B cell (primary cell): ENCODE measurements at regions not wholly inside any gene's neighbourhood (a gene's known extent, or its start where the extent isn't known, plus 50 kb on each side); places are given as distances from the start of the nearest gene placed in this dataset.

Experiments
- ATAC-seq: fragments of 200-7000 bp; cut with Tn5 transposase; one replicate; pipeline ENCODE4 v1.10.0; 2021; ENCODE audit warnings: low read depth, mild to moderate bottlenecking, moderate number of reproducible peaks, moderate library complexity
- CTCF ChIA-PET: fragments of 350-600 bp; sonication (Branson Sonifier 250); formaldehyde crosslinking; loops from one replicate; lab custom pipeline; 2021; ENCODE audit warnings: antibody characterized with exemption, inconsistent platforms; lab: Charles Lee
- POLR2A ChIA-PET: fragments of 350-600 bp; sonication (Branson Sonifier 250); formaldehyde crosslinking; loops from one replicate; lab custom pipeline; 2021; ENCODE audit warnings: antibody characterized with exemption; lab: Charles Lee
- DNase-seq: peaks from one replicate; pipeline ENCODE4 v3.0.0; 2013
- H2AFZ ChIP-seq: 2 replicates; pipeline ENCODE4 v1.6.1; 2012; ENCODE audit warnings: mild to moderate bottlenecking, low read depth, low read length; ENCODE audit not compliant: insufficient read depth, poor library complexity, severe bottlenecking
- H3K27ac ChIP-seq, 2 donors: 1 replicate in 1 of 2; 2 replicates in 1 of 2; pipeline ENCODE4 v1.5.1; 2012 to 2013; ENCODE audit warnings: low read length in 2 of 2, mild to moderate bottlenecking in 2 of 2, moderate library complexity in 1 of 2
- H3K27me3 ChIP-seq, 4 experiments: fragments of 200-600 bp in 1 of 4; sonication (generic) in 1 of 4; replicated peaks in 1 of 4; 1 replicate in 2 of 4; 2 replicates in 2 of 4; pipeline versions ENCODE4 v1.6.1 to v1.7.0; 2013 to 2016; ENCODE audit warnings: low read length in 3 of 4, mild to moderate bottlenecking in 2 of 4, mixed read lengths in 1 of 4, moderate library complexity in 1 of 4; ENCODE audit not compliant: insufficient read depth in 4 of 4, control insufficient read depth in 3 of 4; ENCODE audit errors: control extremely low read depth in 1 of 4
- H3K36me3 ChIP-seq, 2 experiments: replicated peaks in 1 of 2; 1 replicate in 1 of 2; 2 replicates in 1 of 2; pipeline versions ENCODE4 v1.6.1 to v1.7.1; 2013; ENCODE audit warnings: low read length in 1 of 2; ENCODE audit not compliant: insufficient read depth in 2 of 2, control insufficient read depth in 1 of 2; ENCODE audit errors: control extremely low read depth in 1 of 2, extremely low read depth in 1 of 2
- H3K4me1 ChIP-seq, 2 donors: fragments of 200-600 bp in 1 of 2; sonication (generic) in 1 of 2; 1 replicate in 1 of 2; 2 replicates in 1 of 2; pipeline versions ENCODE4 v1.5.1 to v1.6.1; 2013 to 2017; ENCODE audit warnings: low read length in 2 of 2; ENCODE audit not compliant: control insufficient read depth in 2 of 2, insufficient read depth in 2 of 2
- H3K4me2 ChIP-seq: replicated peaks from 2 replicates; pipeline ENCODE3; 2012; ENCODE audit warnings: mild to moderate bottlenecking, low read depth, low read length; ENCODE audit not compliant: poor library complexity, severe bottlenecking
- H3K4me3 ChIP-seq, 5 experiments: fragments of 200-600 bp in 1 of 5; sonication (generic) in 1 of 5; 1 replicate in 3 of 5; 2 replicates in 2 of 5; pipeline versions ENCODE4 v1.5.1 to v1.7.0; 2011 to 2016; ENCODE audit warnings: low read length in 4 of 5, mild to moderate bottlenecking in 4 of 5, low read depth in 2 of 5, control low read depth in 1 of 5, moderate library complexity in 1 of 5; ENCODE audit not compliant: insufficient read depth in 1 of 5; ENCODE audit errors: control extremely low read depth in 1 of 5, extremely low read depth in 1 of 5
- H3K79me2 ChIP-seq: fragments of 200-600 bp; sonication (generic); one replicate; pipeline ENCODE4 v1.6.0; 2016; ENCODE audit warnings: low read length; ENCODE audit not compliant: control insufficient read depth, insufficient read depth
- H3K9ac ChIP-seq: fragments of 200-600 bp; sonication (generic); 2 replicates; pipeline ENCODE4 v1.6.1; 2017; ENCODE audit warnings: mild to moderate bottlenecking, low read length, moderate library complexity
- H3K9me3 ChIP-seq, 3 donors: one replicate each; pipeline versions ENCODE4 v1.6.1 to v1.7.1; 2013; ENCODE audit warnings: low read length in 2 of 3; ENCODE audit not compliant: control insufficient read depth in 2 of 3, insufficient read depth in 1 of 3; ENCODE audit errors: control extremely low read depth in 1 of 3
- H4K20me1 ChIP-seq: 2 replicates; pipeline ENCODE4 v1.6.0; 2012; ENCODE audit warnings: mild to moderate bottlenecking, low read length; ENCODE audit not compliant: insufficient read depth, control insufficient read depth, poor library complexity, severe bottlenecking
- H3K27ac Mint-ChIP-seq: one replicate; pipeline ENCODE4 v1.8.0; 2021; ENCODE audit warnings: mixed read lengths
- H3K27me3 Mint-ChIP-seq: one replicate; pipeline ENCODE4 v1.8.0; 2021; ENCODE audit warnings: mixed read lengths
- H3K4me1 Mint-ChIP-seq: one replicate; pipeline ENCODE4 v1.8.0; 2021; ENCODE audit warnings: mixed read lengths
- H3K4me3 Mint-ChIP-seq: one replicate; pipeline ENCODE4 v1.8.0; 2021; ENCODE audit warnings: mixed read lengths
- H3K9me3 Mint-ChIP-seq: one replicate; pipeline ENCODE4 v1.8.0; 2022; ENCODE audit warnings: mixed read lengths; ENCODE audit not compliant: insufficient read depth
- CTCF ChIP-seq: fragments of 200-600 bp; IDR thresholded peaks from one replicate; pipeline ENCODE4 v1.8.0; 2022; ENCODE audit warnings: antibody characterized with exemption, mild to moderate bottlenecking
- EZH2 ChIP-seq: IDR thresholded peaks from 2 replicates; pipeline ENCODE4 v1.6.1; 2012; ENCODE audit warnings: borderline replicate concordance, low read depth, mild to moderate bottlenecking, moderate library complexity, low read length; ENCODE audit not compliant: insufficient read depth, poor library complexity, severe bottlenecking
- WGBS: methylation state at CpG from one replicate; pipeline ENCODE4 v1.1.5; 2013; ENCODE audit warnings: missing lambda C conversion rate; ENCODE audit not compliant: insufficient coverage; 5-methylcytosine and 5-hydroxymethylcytosine counted together
- intact Hi-C: fragments of 100-400 bp; cut with micrococcal nuclease; formaldehyde crosslinking; loops from one replicate; pipeline ENCODE4 v1.10.0; 2022

GRCh38 chr6:102981490-102982015 is 1588.0 kb downstream of the GRIK2 start:
- TF ChIP-seq CTCF (no peak), EZH2 (no peak)
- no peaks in the 10 kb centered on the region for H4K20me1 ChIP-seq
- POLR2A ChIA-PET = no interaction called here
- intact Hi-C loops = no loop called here
- Mint-ChIP-seq H3K27ac (no peak overlapping the region), H3K4me1 (no peaks in the 10 kb centered on the region), H3K9me3 (peaks cover 2% of the 10 kb centered on the region), H3K27me3 (no peaks in the 10 kb centered on the region), H3K4me3 (no peak overlapping the region)
- no peak for DNase-seq
- H3K27ac ChIP-seq = no peak overlapping the region
- H3K9ac ChIP-seq = no peak overlapping the region
- no peak overlapping the region for H3K4me3 ChIP-seq
- no peaks in the 10 kb centered on the region for H3K9me3 ChIP-seq
- H3K4me2 ChIP-seq = no peak overlapping the region
- H3K79me2 ChIP-seq = no peaks in the 10 kb centered on the region
- ATAC-seq = no peak
- no peaks in the 10 kb centered on the region for H3K36me3 ChIP-seq
- WGBS = no CpG with 5 or more reads among the region's 2 CpGs
- no peaks in the 10 kb centered on the region for H3K4me1 ChIP-seq
- no peak overlapping the region for H2AFZ ChIP-seq
- H3K27me3 ChIP-seq = no peaks in the 10 kb centered on the region
- CTCF ChIA-PET = interaction anchor here (1.5 kb wide), 1 partner anchor 14 kb away, joined by 3 read pairs; no protein-coding TSS in a partner anchor

- Mint-ChIP-seq H3K27me3 (no peaks in the 10 kb centered on the region), H3K27ac (no peak overlapping the region), H3K4me3 (no peak overlapping the region), H3K4me1 (no peaks in the 10 kb centered on the region), H3K9me3 (peaks cover 2% of the 10 kb centered on the region)
- Histone ChIP-seq H3K27ac (no peak overlapping the region), H3K9ac (no peak overlapping the region), H3K9me3 (no peaks in the 10 kb centered on the region), H3K79me2 (no peaks in the 10 kb centered on the region), H3K27me3 (no peaks in the 10 kb centered on the region), H4K20me1 (no peaks in the 10 kb centered on the region), H3K4me1 (no peaks in the 10 kb centered on the region), H3K4me3 (no peak overlapping the region), H3K36me3 (no peaks in the 10 kb centered on the region), H3K4me2 (no peak overlapping the region), H2AFZ (no peak overlapping the region)
- ChIA-PET POLR2A (no interaction called here), CTCF (interaction anchor here (1.5 kb wide), 1 partner anchor 14 kb away, joined by 3 read pairs; no protein-coding TSS in a partner anchor)
- WGBS = no CpG with 5 or more reads among the region's 1 CpG
- intact Hi-C loops = no loop called here
- TF ChIP-seq EZH2 (no peak), CTCF (no peak)
- DNase-seq = no peak
- no peak for ATAC-seq
Measured at GRCh38 chr6:102980951-102981350, 1587.4 kb downstream of the GRIK2 start.
